Amniotic epithelial cell (primary cell): ENCODE measurements at regions not wholly inside any gene's neighbourhood (a gene's known extent, or its start where the extent isn't known, plus 50 kb on each side); places are given as distances from the start of the nearest gene placed in this dataset.
"Not testable (repeated sequence)": the region's sequence is repeated elsewhere in the genome, so short reads cannot be mapped to it uniquely, and the experiment has no call there.

Experiments
- DNase-seq: peaks from one replicate; pipeline ENCODE4 v3.0.0-alpha.2; 2010; ENCODE audit warnings: low read depth

DNA sequence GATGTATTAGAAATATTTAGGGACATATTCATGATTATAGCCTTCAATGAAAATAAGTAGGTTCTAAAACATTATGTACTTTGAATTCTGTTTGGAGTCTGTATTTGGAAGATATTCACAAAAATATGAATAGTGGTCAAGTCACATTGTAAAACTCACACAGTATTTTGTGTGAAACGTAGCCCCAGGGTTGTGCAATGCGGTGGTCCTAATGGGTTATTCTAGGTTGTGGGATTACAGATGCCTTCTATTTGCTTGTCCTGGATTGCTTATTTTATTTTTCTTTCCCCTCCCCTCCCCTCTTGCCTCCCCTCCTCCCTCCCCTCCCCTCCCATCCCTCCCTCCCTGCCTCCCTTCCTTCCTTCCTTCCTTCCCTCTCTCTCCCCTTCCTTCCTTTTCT, 93.7 kb upstream of the THUMPD2 start:
- no peak for DNase-seq

DNA sequence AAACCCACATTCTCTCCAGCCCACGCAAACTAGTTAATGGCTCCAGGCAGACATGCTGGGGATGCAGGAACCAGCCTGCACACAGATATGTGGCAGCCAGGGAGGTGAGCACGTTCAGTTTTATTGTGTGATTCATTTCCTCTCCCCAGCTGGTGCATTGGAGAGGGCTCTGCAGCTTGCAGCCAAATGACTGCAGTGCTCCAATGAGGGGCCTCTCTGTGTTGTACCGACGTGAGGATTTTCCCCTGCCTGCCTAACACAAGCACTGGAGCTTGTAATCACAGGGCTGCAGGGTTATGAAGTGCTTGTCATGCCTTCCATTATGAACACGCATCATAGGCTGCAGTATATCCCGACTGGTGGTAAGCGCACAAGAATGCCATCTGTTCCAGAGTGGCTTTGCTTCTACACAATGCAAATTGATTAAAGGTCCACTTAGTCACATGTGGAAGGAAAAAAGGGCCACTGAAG, 92.3 kb upstream of the THUMPD2 start:
- DNase-seq = peak; percentile 83

DNA sequence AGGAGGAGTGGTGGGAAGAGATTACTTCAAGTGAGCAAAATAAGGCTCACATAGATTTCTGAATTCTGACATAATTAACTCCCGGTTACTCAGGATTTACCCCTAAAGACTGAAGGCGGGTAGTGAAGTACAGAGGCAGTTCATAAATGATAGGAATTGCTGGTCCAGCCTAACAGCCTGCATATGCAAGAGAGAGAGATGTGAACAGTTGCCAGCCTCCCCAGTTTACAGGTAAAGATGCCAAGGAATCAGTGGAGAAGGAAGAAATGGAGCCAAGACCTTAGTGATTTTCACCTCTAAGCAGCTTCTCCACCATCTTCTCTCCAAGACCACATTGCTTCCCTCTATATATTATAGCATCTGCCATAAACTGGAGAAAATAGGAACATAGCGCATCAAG, 91.8 kb upstream of the THUMPD2 start:
- no peak for DNase-seq

DNA sequence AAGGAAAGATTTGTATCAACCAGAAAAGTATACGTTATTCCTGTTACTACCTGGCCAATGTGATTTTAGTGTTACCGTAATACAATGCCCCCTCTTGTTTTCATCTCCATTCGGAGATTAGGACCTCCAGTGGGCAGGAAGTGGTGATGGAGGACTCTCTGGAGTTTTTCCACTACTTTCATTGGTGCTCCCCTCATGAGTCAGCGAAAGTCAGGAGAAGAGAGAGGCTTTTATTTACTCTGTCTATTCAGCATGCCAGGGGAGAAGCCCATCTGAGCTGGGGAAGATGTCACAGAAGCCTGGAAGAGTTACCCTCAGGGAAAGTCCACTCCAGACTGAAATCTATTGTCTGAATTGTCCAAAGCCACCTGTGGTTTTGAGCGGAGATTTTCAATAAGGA, 88.2 kb upstream of the THUMPD2 start:
- no peak for DNase-seq

DNA sequence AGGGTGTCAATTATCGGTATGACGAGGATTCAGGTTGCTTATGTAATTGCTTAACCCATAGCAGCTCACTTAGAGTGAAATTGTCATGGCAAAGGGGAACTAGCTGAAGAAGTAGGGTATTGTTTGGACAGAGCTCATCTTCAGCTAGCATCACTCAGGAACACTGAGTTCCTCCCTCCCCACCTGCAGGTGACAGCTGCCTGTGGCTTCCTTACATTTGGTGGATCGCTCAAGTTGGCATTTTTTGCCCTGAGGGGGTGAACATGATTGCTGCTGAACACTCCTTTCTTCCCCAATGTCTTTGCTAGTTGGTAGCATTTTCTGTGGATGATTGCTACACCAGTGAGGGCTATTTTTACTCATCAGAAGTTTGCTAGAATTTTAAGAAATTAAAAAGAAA, 86.7 kb upstream of the THUMPD2 start:
- no peak for DNase-seq

DNA sequence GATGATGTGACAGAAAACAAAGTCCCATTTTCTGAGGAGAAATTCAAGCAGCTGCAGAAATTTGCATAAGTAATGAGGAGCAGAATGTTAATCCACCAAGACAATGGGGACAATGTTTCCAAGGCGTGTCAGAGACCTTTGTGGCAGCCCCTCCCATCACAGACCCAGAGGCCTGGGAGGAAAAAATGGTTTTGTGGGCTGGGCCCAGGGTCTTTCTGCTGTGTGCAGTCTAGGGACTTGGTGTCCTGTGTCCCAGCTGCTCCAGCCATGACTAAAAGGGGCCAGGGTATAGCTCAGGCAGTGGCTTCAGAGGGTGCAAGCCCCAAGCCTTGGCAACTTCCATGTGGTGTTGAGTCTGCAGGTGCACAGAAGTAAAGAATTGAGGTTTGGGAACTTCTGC, 84.6 kb upstream of the THUMPD2 start:
- not testable (repeated sequence) for DNase-seq

DNA sequence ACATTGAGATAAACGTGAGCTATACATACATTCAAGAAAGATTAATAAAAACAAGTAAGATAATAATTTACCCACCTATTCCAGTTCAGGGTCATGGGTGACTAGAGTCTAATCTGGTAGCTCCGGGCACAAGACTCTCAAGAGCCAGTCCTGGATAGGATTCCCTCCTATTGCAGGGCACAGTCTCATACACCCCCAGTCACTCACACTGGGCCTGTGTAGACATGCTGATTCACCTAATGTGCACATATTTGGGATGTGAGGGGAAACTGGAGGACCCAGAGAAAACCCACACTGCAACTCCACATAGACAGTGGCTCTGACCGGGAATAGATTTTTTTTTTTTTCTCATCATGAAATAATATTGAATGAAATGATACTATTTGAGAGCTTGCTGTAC, 81.5 kb upstream of the THUMPD2 start:
- no peak for DNase-seq

DNA sequence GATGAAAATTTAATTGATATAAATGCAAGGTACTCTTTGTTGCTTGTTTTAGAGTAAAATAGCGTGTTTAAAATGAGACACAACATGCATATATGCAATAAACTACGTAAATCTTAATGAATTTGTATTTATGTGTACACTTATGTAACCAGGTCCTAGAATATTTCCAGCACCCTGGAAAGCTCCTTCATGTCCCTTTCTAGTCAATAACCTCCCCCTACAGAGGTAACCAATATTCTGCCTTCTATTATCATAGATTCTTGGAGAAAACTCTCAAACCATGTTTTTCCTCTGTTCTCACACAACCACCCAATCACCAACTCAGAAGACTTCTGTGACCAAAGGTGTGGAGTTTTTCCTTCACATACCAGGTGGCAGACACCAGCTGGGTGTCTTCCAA, 79.6 kb upstream of the THUMPD2 start:
- DNase-seq = peak; percentile 9

DNA sequence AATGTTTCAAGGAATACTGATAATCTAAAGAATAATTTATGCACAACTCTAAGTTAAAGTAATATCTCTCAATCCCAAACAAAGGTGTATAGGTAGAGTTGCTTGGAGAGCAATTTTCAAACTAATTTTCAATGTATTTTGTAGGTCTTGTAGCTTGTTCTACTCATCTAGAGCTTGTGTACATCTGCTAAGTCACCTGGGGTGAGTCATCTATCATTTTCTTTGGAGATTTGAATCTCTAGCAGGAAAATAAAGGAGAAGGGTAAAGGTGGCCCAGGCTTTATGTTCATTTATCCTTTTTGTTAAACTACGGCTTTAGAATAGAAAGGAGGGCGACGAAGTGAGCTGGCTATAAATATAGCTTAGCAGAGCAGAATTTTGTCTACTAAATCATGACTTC, 76.8 kb upstream of the THUMPD2 start:
- DNase-seq = no peak

DNA sequence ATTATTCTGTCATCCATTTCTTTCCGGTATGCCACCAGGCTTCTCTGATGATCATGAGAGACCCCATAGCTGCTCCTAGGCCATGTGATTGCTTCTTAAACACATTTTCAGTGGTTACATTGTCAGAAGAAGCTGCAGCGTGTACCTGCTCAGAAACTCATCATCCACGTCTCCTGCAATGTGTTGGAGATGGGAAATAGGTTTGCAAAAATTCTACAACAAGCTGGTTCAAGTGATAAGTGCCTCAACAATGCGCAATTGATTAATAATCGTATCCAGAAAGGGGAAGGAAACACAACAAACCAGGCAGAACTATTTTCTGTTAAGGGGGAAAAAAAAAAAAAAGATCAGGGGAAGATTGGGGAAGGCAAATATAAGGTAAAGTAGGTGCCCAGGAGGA, 75.7 kb upstream of the THUMPD2 start:
- no peak for DNase-seq

DNA sequence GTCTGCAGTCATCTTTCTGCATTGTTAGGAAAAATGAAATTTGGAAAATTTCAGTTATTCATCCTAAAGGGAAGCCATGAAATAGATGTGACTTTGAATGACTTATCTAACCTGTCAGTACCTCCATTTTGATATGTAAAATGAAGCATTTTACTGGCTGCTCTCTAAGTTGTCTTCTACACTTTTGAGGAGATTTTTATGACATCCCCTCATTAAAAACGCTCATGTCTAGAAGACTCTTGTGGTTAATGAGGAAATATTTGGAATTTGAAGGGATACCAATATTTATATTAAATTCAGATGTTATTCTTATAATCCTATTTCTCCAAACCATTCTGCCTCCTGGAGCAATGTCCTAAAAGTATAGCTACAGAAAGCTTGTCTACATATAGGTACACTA, 73.8 kb upstream of the THUMPD2 start:
- DNase-seq = no peak

DNA sequence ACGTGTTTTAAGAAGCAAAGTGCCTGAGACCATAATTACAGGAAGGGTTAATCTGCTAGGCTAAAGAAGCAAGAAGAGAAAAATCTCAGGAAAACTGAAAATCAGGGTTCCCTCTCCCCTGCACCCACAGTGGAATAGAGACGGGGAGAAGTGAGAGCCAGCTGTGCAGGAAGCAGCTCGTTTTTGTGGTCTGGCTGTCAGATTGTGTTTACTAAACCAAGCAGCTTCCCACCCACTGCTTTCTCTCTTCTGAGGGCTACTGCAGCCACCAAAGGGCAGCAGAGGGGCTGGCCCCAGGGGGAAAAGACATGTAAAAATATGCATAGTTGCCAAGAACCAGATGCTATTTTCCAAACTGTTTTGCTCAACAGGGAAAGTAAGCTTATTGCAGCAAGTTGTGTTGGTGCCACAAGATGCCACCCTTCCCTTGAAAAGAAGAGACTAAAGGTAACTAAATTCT, 72.6 kb upstream of the THUMPD2 start:
- peak; percentile 43 for DNase-seq

DNA sequence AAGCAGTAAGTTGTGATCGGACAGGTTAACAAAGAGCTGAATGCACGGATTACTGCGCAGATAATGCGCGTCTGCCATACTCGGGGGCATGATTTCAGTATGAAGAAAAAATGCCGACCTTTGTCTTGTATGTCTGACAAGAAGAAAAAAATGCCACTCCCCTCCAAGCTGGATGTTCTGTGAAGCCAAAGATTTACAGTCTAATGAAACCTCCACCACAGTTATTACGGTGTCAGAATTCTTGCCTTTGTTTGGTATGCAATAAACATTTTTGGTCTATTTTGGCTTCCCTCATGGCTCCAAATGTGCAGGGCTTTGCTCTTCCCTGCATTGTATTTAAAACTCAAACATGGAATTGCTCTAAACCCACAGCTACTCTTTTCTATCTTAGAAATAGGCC, 72.2 kb upstream of the THUMPD2 start:
- peak; percentile 7 for DNase-seq

DNA sequence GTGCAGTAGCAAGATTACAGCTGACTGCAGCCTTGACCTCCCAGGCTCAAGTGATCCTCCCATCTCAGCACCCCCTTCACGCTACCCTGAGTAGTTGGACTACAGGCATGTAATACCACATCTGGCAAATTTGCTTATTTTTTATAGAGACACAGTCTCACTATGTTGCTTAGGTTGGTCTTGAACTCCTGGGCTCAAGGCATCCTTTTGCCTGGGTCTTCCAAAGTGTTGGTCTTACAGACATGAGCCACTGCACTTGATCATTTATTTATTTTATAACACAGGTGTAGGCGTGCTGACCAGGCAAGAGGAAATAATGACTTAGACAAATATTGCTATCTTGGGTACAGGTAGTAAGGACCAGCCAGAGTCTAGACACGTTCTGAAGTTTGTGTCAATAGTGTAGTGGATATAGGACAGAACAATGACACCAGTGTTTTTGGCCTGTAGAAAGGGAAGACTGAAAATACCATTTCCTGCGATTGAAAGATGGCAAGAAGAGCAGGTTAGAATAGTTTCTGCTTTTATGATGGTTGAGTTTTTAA, 71.0 kb upstream of the THUMPD2 start:
- DNase-seq = no peak

DNA sequence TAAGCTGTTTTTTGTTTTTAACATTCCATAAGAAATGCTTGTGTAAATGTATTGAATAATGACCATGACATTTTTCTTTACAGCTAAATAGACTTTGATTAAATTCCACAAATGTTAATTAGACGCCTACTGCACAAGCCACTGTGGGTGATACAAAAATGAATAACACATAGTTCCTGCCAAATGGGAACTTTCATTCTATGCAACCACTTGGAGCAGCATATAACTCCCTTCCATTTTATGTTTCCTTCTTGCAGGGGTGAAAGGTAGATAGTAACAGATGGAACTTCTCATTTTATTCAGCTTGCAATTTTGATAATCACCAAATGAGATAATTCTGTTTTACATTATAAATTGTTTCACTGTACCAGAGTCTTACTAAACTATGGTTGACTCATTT, 70.0 kb upstream of the THUMPD2 start:
- no peak for DNase-seq

DNA sequence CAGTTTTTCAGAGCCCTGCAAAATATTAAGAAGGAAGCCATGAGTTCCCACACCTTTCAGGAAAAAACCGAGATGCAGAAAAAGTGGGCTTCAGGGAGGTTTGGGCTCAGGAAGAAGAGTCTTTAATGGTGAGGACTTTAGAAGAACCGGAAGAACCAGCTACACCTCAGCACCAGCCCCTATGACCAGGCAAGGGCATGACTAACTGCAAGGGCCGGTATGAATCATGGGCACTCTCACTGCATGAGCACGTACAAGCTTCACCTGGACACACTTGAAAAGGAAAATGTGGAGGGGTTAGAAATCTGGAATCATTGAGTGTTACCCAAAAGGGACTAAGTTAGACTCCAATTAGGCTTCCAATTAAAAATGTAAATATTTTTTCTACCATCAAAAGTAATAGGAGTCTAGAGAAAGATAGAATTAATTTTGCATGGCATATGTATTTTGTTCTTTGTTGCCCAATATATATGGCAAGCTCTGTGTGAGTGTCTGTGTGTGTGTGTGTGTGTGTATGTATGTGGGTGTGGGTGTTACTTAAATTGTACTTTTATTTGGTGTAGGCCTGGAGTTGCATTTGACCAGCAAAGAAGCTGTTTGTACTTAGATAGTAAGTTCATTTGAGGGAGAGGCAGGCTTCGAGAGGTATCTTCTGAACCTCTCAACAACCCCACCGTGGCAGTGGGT, 66.5 kb upstream of the THUMPD2 start:
- DNase-seq = peak; percentile 7

DNA sequence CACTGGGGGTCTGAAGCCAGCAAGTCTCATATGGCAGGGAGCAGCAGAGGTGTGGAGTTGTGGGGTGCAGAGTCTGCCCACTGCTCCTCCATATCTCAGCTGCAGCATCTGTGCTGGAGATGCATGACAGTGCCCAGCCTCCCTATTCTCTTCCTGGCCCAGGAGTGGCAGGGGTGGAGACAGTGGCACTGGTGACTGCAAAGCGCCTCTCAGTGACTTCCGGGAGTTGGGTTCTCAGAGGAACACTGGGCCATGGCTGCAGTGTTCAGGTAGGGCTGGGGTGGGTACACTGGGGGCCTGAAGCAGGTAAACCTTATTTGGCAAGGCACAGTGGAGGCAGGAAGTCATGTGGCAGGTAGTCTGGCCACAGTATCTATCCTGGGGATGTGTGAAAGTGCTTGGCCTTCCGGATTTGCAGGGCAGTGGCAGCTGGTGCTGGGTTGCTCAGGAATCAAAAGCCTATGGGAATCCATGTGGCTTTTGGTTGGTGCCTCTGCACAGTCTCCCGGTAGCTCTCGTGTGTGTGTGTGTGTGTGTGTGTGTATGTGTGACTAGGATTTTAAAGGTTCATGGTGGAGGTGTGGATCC, 60.3 kb upstream of the THUMPD2 start:
- DNase-seq = no peak

DNA sequence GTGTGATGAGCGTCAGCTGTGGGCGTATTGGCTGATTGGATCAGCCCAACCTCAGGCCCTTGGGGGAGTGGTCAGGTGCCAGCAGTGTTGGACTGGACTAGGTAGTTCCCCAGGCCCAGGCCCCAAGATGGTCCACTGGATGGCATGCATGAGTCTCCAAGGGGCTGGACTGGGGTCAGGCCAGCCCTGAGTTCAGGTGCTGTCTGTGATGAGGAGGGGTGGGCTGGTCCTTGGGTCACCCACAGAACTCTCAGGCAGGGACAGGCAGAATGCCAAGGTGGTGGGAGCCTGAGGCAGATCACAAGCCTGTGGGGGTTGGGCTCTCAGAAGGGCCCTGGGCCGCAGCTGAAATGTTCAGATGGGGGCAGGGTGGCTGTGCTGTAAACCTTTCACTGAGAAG, 59.5 kb upstream of the THUMPD2 start:
- no peak for DNase-seq

DNA sequence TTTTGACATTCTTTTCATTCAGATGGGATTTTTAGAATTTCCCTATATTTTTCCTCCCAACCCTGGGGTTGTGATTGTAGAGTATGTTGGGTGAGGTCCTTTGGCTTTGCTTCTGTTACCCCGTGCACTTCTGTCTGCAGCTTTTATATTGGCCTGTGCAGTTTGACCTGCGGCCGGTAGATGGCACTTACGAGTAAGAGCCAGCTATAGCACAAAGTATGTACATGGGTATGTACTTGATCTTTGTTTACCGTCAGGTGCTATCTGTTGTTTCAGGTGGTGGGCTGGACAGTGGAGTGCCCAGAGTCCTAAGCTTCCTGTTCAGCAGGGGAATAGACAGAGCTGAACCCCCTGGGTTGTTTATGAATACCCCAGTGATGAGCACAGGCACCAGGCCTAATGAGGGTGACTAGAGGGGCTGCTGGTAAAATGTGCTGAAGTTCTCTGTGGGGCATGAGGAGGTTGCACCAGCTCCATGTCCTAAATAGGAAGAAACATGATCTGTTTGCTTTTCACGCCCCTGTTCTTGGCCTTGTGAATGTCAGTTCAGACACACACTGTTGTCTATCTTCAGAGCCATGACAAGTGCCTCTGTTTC, 58.9 kb upstream of the THUMPD2 start:
- DNase-seq = peak; percentile 52

DNA sequence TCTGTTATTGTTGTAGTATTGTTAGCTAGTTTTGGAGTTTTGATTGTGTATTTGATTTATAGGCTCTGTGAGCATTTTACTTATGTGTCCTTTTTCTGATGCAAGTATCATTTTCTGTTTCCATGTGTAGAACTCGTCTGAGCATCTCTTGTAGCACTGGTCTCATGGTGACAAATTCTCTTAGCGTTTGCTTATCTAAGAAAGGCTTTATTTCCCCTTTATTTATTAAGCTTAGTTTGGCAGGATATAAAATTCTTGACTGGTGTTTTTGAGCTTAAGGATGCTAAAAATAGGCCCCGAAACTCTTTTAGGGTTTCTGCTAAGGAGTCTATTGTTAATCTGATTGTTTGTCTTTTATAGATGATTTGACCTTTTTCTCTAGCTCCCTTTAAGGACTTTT, 57.6 kb upstream of the THUMPD2 start:
- no peak for DNase-seq

DNA sequence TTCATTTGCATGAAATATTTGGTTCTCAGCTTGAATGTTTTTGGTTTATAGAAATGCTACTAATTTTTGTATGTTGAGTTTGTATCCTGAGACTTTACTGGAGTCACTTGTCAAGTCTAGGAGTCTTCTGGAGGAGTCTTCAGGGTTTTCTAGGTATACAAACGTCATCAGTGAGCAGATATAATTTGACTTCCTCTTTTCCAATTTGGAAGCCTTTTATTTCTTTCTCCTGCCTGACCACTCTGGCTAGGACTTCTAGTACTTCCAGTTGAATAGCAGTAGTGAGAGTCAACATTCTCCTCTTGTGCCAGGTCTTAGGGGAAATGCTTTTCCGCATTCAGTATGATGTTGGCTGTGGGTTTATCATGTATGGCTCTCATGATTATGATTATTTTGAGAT, 55.4 kb upstream of the THUMPD2 start:
- no peak for DNase-seq

DNA sequence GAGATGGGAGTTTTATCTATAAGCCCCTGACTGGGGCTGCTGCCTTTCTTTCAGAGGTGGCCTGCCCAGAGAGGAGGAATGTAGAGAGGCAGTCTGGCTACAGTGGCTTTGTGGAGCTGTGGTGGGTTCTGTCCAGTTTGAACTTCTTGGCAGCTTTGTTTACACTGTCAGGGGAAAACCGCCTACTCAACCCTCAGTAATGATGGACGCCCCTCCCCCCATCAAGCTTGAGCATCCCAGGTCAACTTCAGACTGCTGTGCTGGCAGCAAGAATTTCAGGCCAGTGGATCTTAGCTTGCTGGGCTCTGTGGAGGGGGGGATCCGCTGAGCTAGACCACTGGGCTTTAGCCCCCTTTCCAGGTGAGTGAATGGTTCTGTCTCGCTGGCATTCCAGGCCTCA, 51.6 kb upstream of the THUMPD2 start:
- DNase-seq = peak; percentile 54
